ENCODE measurements at regions not wholly inside any gene's neighbourhood (a gene's known extent, or its start where the extent isn't known, plus 50 kb on each side); places are given as distances from the start of the nearest gene placed in this dataset.

DNA sequence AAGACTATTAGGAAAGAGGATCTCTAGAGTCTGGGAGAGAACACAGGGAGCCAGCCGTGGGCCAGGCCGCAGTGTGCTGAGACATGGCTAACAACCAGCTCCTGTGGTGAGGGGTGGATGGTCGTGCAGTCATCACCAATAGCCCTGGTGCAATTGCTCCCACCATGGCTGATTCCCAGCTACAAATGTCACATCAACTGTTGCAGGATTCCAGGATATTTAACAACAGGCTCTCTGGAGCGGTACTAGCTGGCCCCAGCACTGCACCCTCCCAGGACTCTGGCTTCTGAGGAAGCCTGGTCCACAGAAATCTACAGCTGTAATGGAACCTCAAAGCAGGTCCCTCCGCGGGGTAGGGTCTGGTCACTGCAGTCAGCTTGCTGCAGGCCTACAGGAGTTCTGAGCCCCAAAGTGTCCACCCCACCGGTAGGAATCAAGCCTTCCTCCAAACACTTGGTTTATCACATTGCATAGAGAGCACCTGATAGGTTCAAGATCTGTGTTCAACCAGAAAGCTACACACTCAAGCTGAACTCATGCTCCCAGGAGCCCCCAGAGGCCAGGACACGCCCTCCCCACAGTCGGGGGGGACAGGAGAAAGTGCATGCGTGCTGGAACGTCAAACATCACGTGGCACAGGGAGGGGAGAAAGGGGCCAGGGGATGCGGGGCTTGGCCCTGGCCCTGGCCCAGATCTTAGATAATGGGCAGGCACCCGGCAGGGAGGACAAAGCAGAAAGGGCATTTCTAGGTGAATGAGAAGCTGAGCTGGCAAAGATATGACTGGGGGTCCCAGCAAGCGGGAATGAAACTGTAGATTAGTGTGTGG lies 609.0 kb downstream of the TBC1D22A start:
- peaks cover 4% of the 10 kb centered on the region for H3K27me3 Mint-ChIP-seq (ENCODE audit: low read depth)

DNA sequence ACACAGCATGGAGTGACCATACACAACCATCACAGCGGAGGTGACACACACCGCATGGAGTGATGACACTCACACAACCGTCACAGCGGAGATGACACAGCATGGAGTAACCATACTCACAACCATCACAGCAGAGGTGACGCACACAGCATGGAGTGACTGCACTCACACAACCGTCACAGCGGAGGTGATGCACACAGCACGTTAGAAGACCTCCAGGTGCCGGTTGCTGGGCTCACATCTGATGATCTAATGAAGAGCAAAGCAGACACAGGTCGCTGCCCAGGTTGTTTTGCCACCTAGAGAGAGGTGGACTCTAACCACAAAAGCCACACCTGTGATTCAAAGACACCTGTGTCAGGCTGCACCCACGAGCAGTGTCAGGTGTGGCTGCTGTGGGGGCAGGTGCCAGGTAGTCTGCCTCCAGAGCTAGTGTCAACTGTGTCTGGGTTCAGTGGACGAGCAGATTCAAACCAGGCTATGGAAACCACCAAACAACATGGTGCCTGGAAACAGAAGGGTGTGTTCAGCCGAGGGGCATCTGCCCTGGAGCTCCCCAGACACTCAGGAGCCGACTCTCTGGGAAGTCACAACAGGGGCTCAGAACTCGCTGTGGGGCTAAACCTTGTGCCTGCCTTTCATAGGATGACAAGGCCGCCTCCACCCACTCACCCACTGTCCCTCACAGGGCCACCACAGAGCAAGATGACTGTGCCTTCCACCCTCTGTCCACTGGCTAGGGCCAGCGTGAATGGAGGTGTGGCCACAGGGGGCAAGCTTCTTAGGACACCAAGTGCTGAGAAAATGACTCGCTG lies 608.2 kb downstream of the TBC1D22A start:
- H3K27me3 Mint-ChIP-seq (ENCODE audit: low read depth): peaks cover 8% of the 10 kb centered on the region
- H3K36me3 Mint-ChIP-seq (ENCODE audit: low read depth): peaks cover 4% of the 10 kb centered on the region
- H3K9me3 Mint-ChIP-seq: peaks cover 27% of the 10 kb centered on the region
- H3K4me1 Mint-ChIP-seq: no peaks in the 10 kb centered on the region
- no peak overlapping the region for H3K4me3 Mint-ChIP-seq
- no peak overlapping the region for H3K27ac Mint-ChIP-seq
- TF ChIP-seq, protein P1, sequence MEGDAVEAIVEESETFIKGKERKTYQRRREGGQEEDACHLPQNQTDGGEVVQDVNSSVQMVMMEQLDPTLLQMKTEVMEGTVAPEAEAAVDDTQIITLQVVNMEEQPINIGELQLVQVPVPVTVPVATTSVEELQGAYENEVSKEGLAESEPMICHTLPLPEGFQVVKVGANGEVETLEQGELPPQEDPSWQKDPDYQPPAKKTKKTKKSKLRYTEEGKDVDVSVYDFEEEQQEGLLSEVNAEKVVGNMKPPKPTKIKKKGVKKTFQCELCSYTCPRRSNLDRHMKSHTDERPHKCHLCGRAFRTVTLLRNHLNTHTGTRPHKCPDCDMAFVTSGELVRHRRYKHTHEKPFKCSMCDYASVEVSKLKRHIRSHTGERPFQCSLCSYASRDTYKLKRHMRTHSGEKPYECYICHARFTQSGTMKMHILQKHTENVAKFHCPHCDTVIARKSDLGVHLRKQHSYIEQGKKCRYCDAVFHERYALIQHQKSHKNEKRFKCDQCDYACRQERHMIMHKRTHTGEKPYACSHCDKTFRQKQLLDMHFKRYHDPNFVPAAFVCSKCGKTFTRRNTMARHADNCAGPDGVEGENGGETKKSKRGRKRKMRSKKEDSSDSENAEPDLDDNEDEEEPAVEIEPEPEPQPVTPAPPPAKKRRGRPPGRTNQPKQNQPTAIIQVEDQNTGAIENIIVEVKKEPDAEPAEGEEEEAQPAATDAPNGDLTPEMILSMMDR (IDR thresholded peaks at IDR 0.05; ENCODE audit: unreplicated experiment in 3 of 3): no peak

More for the DNA sequence above, 609.0 kb downstream of the TBC1D22A start:
- TF ChIP-seq, protein P1 (IDR thresholded peaks at IDR 0.05; ENCODE audit: unreplicated experiment in 3 of 3): no peak
- H3K4me3 Mint-ChIP-seq: no peak overlapping the region
- H3K36me3 Mint-ChIP-seq (ENCODE audit: low read depth): peaks cover 4% of the 10 kb centered on the region
- H3K9me3 Mint-ChIP-seq: peaks cover 24% of the 10 kb centered on the region
- H3K4me1 Mint-ChIP-seq: no peaks in the 10 kb centered on the region
- no peak overlapping the region for H3K27ac Mint-ChIP-seq

DNA sequence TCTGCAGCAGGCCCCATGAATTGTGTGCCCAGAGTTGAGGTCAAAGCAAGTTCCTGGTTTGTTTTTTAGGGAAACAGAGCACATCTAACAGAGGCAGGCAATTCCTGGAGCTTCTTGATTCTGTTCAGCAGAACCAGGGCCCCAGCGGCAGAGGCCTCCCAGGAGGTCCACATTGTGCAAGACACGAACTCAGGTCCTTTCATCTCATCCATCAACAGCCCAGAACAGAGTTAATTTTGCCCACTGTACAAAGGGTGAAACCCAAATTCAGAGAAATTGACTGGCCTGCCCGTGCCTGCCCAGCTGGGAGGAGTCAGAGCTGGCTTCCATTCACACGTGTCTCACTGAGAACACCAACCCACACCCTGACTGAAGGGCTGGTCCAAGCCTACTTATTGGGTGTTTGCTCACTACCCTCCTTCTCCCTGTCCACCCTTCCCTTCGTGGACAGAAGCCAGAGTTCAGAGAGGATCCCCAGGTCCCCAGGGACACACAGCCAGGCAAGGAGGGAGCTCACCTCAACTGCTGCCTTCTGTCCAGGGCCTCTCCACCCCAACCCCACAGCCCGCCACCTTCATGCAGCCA lies 607.1 kb downstream of the TBC1D22A start:
- Mint-ChIP-seq H3K36me3 (ENCODE audit: low read depth) (peaks cover 4% of the 10 kb centered on the region), H3K27me3 (ENCODE audit: low read depth) (peaks cover 8% of the 10 kb centered on the region), H3K27ac (no peak overlapping the region), H3K9me3 (peaks cover 29% of the 10 kb centered on the region), H3K4me1 (no peaks in the 10 kb centered on the region), H3K4me3 (no peak overlapping the region)
- TF ChIP-seq, protein P1 (IDR thresholded peaks at IDR 0.05; ENCODE audit: unreplicated experiment in 3 of 3): no peak

DNA sequence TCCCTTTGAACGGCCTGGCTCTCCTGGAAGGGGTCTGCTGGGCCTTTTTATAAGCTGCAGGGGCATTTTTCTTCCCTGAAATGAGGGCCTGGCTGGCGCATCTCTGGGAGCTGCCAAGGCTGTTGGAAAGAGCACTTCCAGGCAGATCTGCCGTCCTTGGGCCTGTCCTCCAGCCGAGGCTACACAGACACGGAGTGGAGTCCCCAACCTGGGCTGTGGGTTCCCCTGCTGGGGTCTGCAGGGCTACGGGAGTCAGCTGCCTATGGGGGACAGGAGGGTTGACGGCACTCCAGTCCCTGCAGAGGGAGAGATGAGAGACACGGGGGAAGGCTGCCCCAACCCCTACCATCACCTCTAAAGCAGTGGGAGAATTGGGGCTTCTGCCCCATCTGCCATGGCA lies 606.6 kb downstream of the TBC1D22A start:
- TF ChIP-seq, protein P1 (IDR thresholded peaks at IDR 0.05; ENCODE audit: unreplicated experiment in 3 of 3): no peak
- H3K27ac Mint-ChIP-seq: no peak overlapping the region
- peaks cover 29% of the 10 kb centered on the region for H3K9me3 Mint-ChIP-seq
- peaks cover 4% of the 10 kb centered on the region for H3K36me3 Mint-ChIP-seq (ENCODE audit: low read depth)
- no peaks in the 10 kb centered on the region for H3K4me1 Mint-ChIP-seq
- H3K4me3 Mint-ChIP-seq: no peak overlapping the region
- H3K27me3 Mint-ChIP-seq (ENCODE audit: low read depth): peaks cover 8% of the 10 kb centered on the region

DNA sequence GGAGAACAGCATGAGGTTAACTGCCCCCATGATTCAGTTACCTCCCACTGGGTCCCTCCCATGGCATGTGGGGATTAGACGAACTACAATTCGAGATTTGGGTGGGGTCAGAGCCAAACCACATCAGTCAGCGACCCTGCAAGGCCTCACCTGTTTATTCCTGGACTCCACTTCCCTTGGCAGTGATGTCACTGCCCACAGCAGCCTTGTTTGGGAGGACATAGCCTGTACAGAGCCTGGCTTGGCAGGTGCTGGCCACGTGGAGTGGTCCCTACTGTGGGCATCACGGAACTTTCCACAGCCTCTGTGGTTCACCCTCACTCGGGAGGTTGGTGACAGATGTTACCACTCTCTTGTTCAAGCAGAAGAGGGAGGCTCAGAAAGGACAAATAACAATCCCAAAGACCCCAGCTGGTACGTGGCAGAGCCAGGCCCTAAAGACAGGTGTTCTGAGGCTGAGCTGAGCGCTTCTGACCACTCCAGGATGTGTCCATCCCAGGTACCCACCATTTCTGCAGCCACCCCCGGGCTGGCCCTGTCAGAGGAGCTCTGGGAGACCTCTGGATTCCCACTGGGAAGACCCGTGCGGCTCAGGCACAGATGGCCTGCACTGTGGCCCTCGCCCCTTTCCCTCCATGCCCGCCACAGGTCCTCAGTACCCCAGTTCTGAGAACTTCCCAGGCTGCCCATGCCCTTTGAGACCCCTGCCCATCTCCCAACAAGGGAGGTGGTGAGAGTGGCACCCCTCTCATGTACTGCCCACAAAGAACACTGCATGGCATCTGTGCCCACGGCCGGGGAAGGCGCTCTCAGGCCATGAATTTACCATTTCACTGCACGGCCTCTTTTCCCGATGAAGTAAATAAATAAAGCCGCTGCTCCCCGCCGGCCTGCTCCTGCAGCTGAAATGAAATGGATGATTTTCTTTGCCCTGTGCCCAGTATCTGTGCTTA lies 605.8 kb downstream of the TBC1D22A start:
- no peak overlapping the region for H3K27ac Mint-ChIP-seq
- H3K9me3 Mint-ChIP-seq: peaks cover 30% of the 10 kb centered on the region
- no peaks in the 10 kb centered on the region for H3K4me1 Mint-ChIP-seq
- peaks cover 4% of the 10 kb centered on the region for H3K36me3 Mint-ChIP-seq (ENCODE audit: low read depth)
- TF ChIP-seq, protein P1 (IDR thresholded peaks at IDR 0.05; ENCODE audit: unreplicated experiment in 3 of 3): no peak
- no peak overlapping the region for H3K4me3 Mint-ChIP-seq
- H3K27me3 Mint-ChIP-seq (ENCODE audit: low read depth): peaks cover 8% of the 10 kb centered on the region

Measured in nephron (organoid).